GM23338 (cell line): ENCODE measurements at regions not wholly inside any gene's neighbourhood (a gene's known extent, or its start where the extent isn't known, plus 50 kb on each side); places are given as distances from the start of the nearest gene placed in this dataset.

Experiments used
- CREB1 ChIP-seq: fragments of 250-450 bp; sonication (Bioruptor Pico); IDR thresholded peaks from 2 replicates; pipeline ENCODE4 v1.5.0; 2020; ENCODE audit warnings: low read depth, mild to moderate bottlenecking, moderate library complexity
- CTCF ChIP-seq, 2 experiments: fragments of 200-600 bp in 1 of 2; sonication (generic) in 1 of 2; conservative IDR thresholded peaks; 2 replicates each; pipeline versions ENCODE4 v1.5.1 to v1.6.1; 2016 to 2017; ENCODE audit warnings: antibody characterized with exemption in 2 of 2, low read depth in 2 of 2, mild to moderate bottlenecking in 2 of 2, moderate library complexity in 1 of 2
- ETS1 ChIP-seq: IDR thresholded peaks from 2 replicates; pipeline ENCODE4 v1.6.1; 2016; ENCODE audit warnings: antibody characterized with exemption
- EZH2 ChIP-seq: fragments of 200-600 bp; sonication (generic); IDR thresholded peaks from one replicate; pipeline ENCODE4 v1.8.0; 2017; ENCODE audit warnings: antibody characterized with exemption, mild to moderate bottlenecking, low read depth; ENCODE audit not compliant: unreplicated experiment
- EZH2phosphoT487 ChIP-seq: fragments of 200-600 bp; sonication (generic); IDR thresholded peaks from one replicate; pipeline ENCODE4 v1.8.1; 2018; ENCODE audit warnings: antibody characterized with exemption; ENCODE audit not compliant: unreplicated experiment
- JUNB ChIP-seq: IDR thresholded peaks from one replicate; pipeline ENCODE4 v1.6.1; 2016; ENCODE audit warnings: antibody characterized with exemption; ENCODE audit not compliant: unreplicated experiment
- POLR2AphosphoS5 ChIP-seq: IDR thresholded peaks from 2 replicates; pipeline ENCODE4 v1.6.1; 2016; ENCODE audit warnings: antibody characterized with exemption, low read depth
- REST ChIP-seq: IDR thresholded peaks from one replicate; pipeline ENCODE4 v1.6.1; 2018; ENCODE audit warnings: antibody characterized with exemption; ENCODE audit not compliant: unreplicated experiment
- STAT1 ChIP-seq: IDR thresholded peaks from one replicate; pipeline ENCODE4 v1.6.1; 2016; ENCODE audit warnings: antibody characterized with exemption; ENCODE audit not compliant: unreplicated experiment
- ZNF114 ChIP-seq: fragments of 250-450 bp; sonication (Bioruptor Pico); IDR thresholded peaks from 2 replicates; pipeline ENCODE4 v1.5.0; 2020; ENCODE audit warnings: mild to moderate bottlenecking, moderate library complexity
- ZNF331 ChIP-seq: fragments of 250-450 bp; sonication (Bioruptor Pico); IDR thresholded peaks from 2 replicates; pipeline ENCODE4 v1.5.0; 2020; ENCODE audit warnings: low read depth, mild to moderate bottlenecking, moderate library complexity
- ZNF462 ChIP-seq: fragments of 250-450 bp; sonication (Bioruptor Pico); IDR thresholded peaks from 2 replicates; pipeline ENCODE4 v1.5.0; 2020; ENCODE audit warnings: mild to moderate bottlenecking, moderate library complexity

- TF ChIP-seq EZH2: no peak
- no peak for TF ChIP-seq CTCF (conservative IDR thresholded peaks at IDR 0.05; ENCODE audit: low read depth in 2 of 2)
- no peak for TF ChIP-seq POLR2AphosphoS5
- no peak for TF ChIP-seq EZH2phosphoT487
- no peak for TF ChIP-seq ZNF331
- no peak for TF ChIP-seq ZNF462 (CRISPR knock-in tag)
- no peak for TF ChIP-seq JUNB
- TF ChIP-seq CREB1 (CRISPR knock-in tag): no peak
- no peak for TF ChIP-seq STAT1
- no peak for TF ChIP-seq ETS1
- TF ChIP-seq REST: no peak
- no peak for TF ChIP-seq ZNF114 (CRISPR knock-in tag)
These were observed 269.6 kb upstream of the KLF14 start for GRCh38 chr7:131003634-131004033.
